ENCODE measurements at regions not wholly inside any gene's neighbourhood (a gene's known extent, or its start where the extent isn't known, plus 50 kb on each side); places are given as distances from the start of the nearest gene placed in this dataset.

DNA sequence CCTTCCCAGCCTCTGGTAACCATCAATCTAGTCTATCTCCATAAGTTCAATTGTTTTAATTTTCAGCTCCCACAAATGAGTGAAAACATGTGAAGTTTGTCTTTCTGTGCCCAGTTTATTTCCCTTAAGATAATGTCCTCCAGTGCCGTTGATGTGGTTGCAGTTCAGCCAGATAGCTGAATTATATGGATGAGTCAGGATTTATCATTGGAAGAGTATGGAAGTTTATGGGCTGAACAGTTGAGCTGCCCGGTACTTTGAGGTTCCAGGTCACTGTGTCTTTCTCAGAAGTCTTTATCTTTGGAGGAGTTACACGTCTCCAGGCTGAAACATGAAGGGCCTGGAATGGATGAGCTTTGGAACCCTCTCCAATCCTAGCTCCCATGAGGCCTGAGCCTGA, 120.1 kb downstream of the ASCL4 start:
- DNase-seq, result no peak

- DNase-seq, result no peak
These were observed 121.5 kb downstream of the ASCL4 start for GRCh38 chr12:107895966-107896365.

GRCh38 chr12:107900588-107900987, 126.1 kb downstream of the ASCL4 start:
- DNase-seq, result peak; percentile 14

DNA sequence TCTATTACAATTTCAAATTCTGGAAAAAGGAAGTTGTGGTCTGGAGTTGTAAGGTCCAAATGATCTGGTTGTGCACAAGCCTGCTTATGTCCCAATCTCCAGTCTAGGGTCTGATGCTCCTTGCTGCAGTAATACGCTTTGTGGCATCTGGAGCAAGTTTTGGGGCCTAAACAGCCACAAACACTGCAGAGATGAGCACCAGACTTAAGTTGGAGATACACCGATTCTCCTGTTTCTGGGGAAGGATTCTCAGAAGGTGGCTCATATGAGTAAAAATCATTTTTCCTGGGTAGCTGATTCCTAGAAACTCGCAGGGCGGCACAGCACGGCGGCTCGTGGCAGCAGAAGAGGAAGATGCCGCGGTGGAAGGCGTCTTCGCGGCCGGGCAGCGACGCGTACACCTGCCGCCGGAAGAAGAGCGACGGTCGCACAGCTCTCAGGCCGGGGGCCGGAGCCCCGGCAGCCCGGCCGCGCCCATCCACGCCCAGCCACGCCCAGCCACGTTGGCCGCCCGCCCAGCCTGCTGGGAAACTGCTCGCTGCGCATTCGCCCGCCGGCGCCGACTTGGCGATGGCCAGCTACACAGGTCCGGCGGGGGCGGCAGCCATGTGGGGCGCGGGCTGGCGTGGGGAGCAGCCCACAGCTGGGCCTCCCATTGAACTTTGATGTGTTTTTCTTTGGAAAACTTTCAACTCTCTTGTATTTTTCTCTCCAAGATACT, 129.0 kb downstream of the ASCL4 start:
- peak; percentile 86 for DNase-seq

DNA sequence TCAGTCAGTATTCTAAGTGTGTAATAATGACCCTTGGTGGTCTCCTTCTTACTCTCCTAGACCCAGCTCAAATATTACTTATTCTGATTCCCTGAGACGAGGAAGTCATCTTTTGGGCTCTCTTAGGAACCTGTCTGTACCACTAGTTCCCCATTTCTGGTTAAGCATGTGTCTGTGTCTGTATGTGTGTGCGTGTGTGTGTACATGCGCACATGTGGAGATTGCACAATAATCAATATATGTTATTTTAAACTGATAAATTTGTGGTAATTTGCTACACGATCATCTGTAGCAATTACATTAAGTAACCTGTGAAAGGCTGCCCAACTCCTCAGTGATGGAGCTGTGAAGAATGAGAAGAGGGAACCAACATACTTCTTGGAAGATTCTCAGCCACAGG, 132.2 kb downstream of the ASCL4 start:
- no peak for DNase-seq

DNA sequence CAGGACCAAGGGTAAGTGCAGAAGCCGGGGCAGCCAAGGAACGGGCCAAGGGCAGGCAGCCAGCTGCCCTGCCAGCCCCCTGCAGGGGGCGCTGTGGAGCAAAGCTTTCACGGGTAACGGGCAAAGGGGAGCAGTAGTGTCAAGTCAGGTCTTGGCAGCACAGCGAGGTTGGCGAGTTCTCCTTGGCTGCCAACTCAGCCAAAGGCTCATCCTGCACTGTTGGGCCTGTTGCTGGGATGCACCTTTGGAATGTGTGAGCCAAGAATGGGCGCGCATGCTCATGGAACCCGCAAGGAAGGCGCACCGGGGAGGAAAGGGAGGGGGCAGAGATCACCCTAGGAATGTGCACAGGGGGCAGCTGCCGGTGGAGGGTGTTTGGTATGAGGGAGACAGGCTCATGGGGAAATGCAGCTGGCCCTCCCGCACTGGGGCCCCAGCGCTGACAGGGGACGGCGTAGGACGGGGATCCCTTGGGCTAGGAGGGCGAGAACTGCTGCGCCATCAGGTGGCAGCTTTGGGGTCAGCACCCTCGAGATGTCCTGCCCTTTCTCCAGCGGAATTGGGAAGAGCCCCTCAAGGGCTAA, 138.0 kb downstream of the ASCL4 start:
- peak; percentile 65 for DNase-seq

DNA sequence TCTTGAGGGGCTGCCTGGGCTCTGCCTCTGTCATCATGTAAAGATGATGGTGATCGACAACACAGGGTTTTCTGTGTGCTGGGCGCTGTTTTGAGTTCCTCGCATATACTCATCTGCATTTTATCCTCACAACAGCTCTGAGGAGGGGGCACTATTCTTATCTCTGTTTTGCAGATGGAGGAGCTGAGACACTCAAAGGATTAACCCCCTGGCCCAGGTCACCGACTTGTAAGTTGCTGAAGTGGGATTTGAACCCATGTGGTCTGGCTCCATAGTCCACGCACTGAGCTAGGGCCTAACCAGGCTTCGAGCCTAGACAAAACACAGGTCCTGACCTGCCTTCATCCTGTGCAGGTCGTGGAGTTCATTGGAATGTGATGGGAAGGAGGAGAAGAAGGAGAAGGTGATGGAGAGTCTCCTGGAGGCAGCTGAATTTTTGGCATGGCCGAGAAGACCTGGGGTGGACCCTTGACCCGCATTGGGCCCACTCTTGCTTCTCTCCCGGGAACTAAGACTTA, 140.0 kb downstream of the ASCL4 start:
- DNase-seq, result peak; percentile 19

- peak; percentile 70 for DNase-seq
These were observed 143.7 kb downstream of the ASCL4 start for GRCh38 chr12:107917912-107918800.

GRCh38 chr12:107921062-107921461, 146.6 kb downstream of the ASCL4 start:
- no peak for DNase-seq

DNA sequence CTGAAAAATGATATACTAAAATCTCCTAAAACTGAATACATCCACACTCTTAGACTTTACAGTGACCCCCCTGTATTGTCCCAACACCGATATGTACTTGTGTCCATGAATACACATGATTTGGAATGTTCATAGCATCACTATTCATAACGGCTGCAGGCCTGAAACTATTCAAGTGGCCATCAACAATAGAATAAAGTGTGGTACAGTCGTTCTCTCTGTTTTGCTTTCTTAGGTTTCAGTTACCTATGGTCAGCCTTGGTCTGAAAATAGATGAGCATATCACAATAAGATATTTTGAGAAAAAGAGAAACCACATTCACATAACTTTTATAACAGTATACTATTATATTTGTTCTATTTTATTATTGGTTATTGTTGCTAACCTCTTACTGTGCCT, 150.6 kb downstream of the ASCL4 start:
- no peak for DNase-seq

DNA sequence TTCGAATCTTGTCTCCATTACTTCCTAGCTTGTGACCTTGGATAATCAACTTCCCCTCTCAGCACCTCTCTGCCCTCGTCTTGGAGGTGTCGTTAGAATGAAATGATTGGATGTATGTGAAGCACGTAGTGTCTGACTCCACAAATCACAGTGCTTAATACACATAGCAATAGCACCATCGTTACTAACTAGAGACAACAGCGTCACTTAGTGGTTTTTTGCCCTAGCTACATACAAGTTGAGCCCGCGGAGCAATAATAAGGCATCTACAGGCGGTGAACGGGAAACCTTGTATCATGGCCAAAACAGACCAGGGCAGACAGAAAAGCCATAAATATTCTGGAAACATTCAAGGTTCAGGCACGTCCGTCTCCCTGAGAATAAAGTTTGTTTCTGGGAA, 154.9 kb downstream of the ASCL4 start:
- DNase-seq, result peak; percentile 78

- DNase-seq, result no peak
These were observed 157.3 kb downstream of the ASCL4 start for GRCh38 chr12:107931761-107932160.

DNA sequence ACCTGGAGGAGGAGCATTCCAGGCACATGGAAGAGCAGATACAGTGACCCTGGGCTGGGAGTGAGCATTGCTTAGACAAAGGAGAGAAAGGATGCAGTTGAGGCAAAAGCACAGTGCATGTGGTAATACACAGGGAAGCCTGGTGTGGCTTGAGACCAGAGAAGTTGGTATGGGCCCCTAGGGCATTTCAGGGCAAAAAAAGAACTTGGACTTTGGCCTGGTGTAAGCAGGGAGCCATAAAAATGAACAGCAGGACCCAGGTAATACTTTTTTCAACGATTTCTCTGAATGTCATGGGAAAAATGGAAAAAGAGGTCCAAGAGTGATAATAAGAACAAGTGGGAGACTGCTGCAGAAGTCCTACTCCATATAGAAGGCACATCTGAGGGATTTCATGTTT, 163.9 kb downstream of the ASCL4 start:
- DNase-seq, result no peak

GRCh38 chr12:107948391-107948945, 174.0 kb downstream of the ASCL4 start:
- DNase-seq, result no peak

GRCh38 chr12:107951024-107951423, 176.5 kb downstream of the ASCL4 start:
- DNase-seq, result no peak

DNA sequence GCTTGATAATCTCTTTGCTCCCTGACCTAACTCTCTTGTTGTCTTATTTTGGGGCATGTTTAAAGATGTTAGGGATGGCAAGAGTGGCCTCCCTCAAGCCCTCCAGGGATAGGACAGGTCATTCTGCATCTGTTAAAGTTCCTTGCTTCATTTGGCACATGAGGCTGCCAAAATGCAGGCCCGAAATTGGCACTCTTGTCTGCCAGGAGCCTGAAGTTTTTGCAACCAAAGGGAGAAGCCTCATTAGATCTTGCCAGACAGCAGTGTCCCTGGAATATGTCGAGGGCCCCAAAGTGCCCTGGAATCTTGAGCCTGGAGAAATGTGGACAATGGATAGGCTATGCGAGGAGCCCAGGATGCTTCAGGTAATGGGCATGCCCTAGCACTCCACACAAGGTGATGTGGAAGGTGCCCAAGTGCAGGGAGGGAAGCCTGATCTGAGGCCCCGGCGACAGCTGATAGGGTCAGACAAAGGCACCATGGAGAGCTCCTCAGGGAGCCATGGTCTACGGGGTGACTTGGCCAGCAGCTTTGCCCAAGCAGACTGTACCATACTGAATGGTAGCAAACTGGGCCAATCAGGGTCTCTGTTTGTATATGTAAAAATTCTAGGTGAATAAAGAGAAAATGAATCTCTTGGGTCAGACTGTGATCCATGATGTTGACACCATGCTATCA, 173.0 kb upstream of the WSCD2 start:
- DNase-seq, result no peak

- DNase-seq, result no peak
These were observed 171.6 kb upstream of the WSCD2 start for GRCh38 chr12:107957459-107957858.

DNA sequence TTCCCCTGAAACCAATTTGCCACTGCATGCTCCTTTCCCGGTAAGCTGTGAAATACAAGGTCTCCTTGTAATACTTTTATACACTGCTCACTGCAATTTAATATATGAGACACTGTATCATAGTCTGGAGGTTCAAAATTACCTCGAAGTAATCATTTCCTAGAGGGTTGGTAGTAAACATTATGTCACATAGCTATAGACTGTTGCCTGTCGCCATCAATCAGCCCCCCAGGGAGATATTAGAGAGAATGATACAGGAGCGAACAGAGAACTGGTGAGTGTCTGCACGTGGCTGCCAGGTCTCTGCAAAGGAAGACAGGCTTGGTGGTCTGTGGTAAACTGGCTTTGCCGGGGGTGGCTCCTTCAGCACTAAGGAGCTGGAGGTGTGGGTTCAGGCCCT, 165.5 kb upstream of the WSCD2 start:
- no peak for DNase-seq

GRCh38 chr12:107967170-107967569, 161.9 kb upstream of the WSCD2 start:
- no peak for DNase-seq

DNA sequence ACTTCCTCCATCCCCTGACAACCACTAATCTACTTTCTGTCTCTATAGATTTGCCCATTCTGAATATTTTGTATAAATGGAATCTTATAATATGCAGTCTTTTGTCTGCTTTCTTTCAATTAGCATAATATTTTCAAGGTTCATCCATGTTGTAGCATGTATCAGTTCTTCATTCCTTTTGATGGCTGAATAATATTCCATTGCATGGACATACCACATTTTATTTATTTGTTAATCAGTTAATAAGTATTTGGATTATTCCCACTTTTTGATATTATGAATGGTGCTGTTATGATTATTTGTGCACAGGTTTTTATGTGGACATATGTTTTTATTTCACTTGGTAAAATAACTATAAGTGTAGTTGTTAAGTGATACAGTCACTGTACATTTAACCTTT, 155.1 kb upstream of the WSCD2 start:
- no peak for DNase-seq

DNA sequence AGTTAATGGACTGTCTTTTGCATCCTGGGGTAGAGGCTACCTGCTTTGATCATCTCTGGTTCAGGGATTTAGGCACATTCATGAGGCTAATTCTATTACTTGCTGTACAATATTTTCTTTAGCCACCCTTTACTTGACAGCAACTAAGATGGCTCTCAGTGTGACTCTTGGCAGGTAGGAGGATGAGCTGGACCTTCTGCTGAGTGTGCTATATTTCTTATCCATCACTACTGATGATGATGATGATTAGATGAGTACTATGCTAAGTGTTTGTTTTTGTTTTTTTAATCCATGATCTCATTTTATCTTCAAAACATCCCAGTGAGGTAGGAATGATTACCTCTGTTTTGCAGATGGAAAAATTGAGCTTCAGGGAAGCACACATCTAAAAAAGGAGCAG, 152.8 kb upstream of the WSCD2 start:
- no peak for DNase-seq

DNA sequence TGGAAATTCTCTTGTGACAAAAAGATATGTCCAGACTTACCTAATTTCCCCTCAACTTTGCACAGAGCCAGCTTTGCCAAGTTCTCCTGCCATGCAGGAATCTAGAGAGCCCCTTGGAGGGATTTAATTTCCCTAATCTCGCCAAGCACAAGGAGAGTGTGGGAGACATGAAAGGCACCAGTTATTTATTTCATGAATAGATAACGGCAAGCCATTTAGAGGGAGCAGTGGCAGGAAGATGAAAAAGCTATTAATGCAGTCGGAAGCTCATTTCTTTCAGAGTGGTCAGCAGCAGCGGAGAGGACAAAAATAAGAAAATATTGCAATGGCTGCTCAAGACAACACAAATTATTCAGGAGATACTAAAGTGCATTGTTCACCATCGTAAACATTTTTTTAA, 150.9 kb upstream of the WSCD2 start:
- peak; percentile 5 for DNase-seq

- no peak for DNase-seq
These were observed 150.4 kb upstream of the WSCD2 start for GRCh38 chr12:107978641-107979040.

All from NCI-H82 (cell line).